HFFc6 (cell line): ENCODE measurements at regions not wholly inside any gene's neighbourhood (a gene's known extent, or its start where the extent isn't known, plus 50 kb on each side); places are given as distances from the start of the nearest gene placed in this dataset.

Source experiments
- DNase-seq: peaks from one replicate; pipeline ENCODE4 v3.0.0-alpha.2; 2018
- H3K27ac Mint-ChIP-seq: 2 replicates; pipeline ENCODE4 v1.8.0; 2020; ENCODE audit warnings: mild to moderate bottlenecking, mixed read lengths
- H3K27me3 Mint-ChIP-seq: 2 replicates; pipeline ENCODE4 v1.8.0; 2021; ENCODE audit warnings: mild to moderate bottlenecking, moderate library complexity, mixed read lengths; ENCODE audit not compliant: insufficient read depth
- H3K36me3 Mint-ChIP-seq: 2 replicates; pipeline ENCODE4 v1.8.0; 2021; ENCODE audit warnings: low read depth, mixed read lengths
- H3K4me1 Mint-ChIP-seq: 2 replicates; pipeline ENCODE4 v1.8.0; 2020; ENCODE audit warnings: low read depth, mixed read lengths
- H3K4me3 Mint-ChIP-seq: 2 replicates; pipeline ENCODE4 v1.8.0; 2020; ENCODE audit warnings: mild to moderate bottlenecking, moderate library complexity, mixed read lengths
- H3K9me3 Mint-ChIP-seq: 2 replicates; pipeline ENCODE4 v1.8.0; 2020; ENCODE audit warnings: mild to moderate bottlenecking, mixed read lengths
- CTCF ChIP-seq: fragments of 200-600 bp; sonication (generic); IDR thresholded peaks from 2 replicates; pipeline ENCODE4 v1.5.0; 2021; ENCODE audit warnings: antibody characterized with exemption, mild to moderate bottlenecking

DNA sequence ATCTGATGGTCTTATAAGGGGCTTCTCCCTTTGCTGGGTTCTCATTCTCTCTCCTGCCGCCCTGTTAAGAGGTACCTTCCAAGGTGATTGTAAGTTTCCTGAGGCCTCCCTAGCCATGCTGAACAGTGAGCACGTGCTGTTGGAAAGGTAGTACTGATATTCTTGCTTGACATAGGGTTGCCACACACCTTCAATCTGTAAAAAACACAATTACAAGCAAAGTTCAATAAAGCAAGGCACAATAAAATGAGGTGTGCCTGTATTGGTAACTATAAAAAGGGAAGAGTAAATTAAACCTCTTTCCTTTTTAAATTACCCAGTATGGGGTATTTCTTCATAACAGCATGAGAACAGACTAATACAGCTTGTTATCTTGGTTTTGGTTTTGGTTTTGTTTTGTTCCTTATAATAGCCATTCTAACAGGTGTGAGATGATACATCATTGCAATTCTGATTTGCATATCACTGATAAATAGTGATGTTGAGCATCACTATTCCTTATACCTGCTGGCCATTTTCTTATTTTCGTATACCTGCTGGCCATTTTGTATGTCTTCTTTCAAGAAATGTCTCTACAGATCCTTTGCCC, 164.9 kb upstream of the TRIM24 start:
- H3K27ac Mint-ChIP-seq: no peak overlapping the region
- no peak for TF ChIP-seq CTCF
- H3K4me3 Mint-ChIP-seq: no peak overlapping the region
- peaks cover 12% of the 10 kb centered on the region for H3K9me3 Mint-ChIP-seq
- no peaks in the 10 kb centered on the region for H3K36me3 Mint-ChIP-seq
- H3K27me3 Mint-ChIP-seq: no peaks in the 10 kb centered on the region; the same call in 1 of the 2 replicates
- no peaks in the 10 kb centered on the region for H3K4me1 Mint-ChIP-seq
- no peak for DNase-seq

DNA sequence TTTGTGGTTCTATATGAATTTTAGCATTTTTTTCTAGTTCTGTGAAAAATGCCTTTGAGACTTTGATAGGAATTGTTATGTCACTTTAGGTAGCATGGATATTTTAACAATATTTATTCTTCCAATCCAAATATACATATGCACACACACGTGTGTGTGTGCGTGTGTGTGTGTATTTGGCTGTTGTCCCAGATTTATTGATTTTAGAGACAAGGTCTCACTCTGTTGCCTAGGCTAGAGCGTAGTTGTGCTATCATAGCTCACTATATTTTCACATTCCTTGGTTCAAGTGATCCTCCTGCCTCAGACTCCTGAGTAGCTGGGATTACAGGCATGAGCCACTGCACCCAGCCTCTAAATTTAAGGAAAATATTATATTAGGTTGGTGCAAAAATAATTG, 162.5 kb upstream of the TRIM24 start:
- Mint-ChIP-seq H3K4me1 (no peaks in the 10 kb centered on the region), H3K27ac (no peak overlapping the region), H3K4me3 (no peak overlapping the region), H3K27me3 (no peaks in the 10 kb centered on the region; the same call in 1 of the 2 replicates), H3K36me3 (no peaks in the 10 kb centered on the region), H3K9me3 (peaks cover 9% of the 10 kb centered on the region; the same call in 1 of the 2 replicates)
- TF ChIP-seq CTCF: no peak
- no peak for DNase-seq

DNA sequence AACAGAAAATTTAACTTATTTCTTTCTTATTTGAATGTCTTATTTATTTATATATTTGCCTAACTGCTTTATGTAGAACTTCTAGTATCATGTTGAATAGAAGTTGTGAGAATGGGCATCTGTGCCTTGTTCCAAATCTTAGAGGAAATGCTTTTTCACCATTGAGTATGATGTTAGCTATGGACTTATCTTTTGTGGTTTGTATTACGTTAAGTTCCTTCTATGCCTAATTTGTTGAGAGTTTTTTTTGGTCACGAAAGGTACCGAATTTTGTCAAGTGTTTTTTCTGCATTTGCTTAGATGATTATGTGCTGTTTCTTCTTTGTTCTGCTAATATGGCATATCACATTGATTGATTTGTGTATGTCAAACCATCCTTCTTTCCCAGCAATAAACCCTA, 161.0 kb upstream of the TRIM24 start:
- Mint-ChIP-seq H3K4me1 (no peaks in the 10 kb centered on the region), H3K9me3 (peaks cover 9% of the 10 kb centered on the region; the same call in 1 of the 2 replicates), H3K27me3 (no peaks in the 10 kb centered on the region), H3K36me3 (no peaks in the 10 kb centered on the region), H3K4me3 (no peak overlapping the region), H3K27ac (no peak overlapping the region)
- no peak for TF ChIP-seq CTCF
- DNase-seq: no peak

DNA sequence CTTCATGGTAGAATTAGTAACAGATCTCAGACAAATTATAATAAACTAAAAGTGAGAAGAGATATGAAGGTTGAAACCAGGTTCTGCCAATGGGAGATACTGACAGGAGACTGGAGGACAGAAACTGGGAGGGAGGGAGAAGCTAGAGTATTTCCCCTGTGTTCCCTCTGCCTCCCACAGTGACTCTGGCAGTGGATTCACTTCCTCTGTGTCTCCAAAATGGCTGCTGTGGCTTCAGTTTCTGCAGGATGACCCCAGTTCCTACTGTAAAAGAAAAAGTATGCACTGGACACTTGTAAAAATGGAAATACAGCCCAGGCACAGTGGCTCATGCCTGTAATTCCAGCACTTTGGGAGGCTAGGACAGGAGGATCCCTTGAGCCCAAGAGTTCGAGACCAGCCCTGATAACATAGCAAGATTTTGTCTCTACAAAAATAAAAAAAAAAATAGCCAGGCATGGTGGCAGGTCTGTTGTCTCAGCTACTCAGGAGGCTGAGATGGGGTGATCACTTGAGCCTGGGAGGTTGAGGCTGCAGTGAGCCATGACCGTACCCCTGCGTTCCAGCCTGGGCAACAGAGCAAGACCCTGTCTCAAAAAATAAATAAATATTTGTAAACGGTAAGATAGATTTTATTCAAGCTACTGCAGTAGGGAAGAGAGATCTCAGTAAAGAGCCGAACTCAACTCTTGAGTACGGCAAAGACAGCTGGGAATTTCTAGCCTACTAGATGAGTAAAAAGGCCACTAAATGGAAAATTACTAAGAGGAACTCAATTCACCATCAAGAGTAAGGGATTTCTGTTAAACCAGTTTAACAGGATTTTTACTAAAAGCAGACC, 156.6 kb upstream of the TRIM24 start:
- no peak for DNase-seq
- H3K27me3 Mint-ChIP-seq: no peaks in the 10 kb centered on the region
- no peak for TF ChIP-seq CTCF
- H3K27ac Mint-ChIP-seq: no peak overlapping the region
- H3K9me3 Mint-ChIP-seq: peaks cover 11% of the 10 kb centered on the region; the same call in 1 of the 2 replicates
- no peaks in the 10 kb centered on the region for H3K4me1 Mint-ChIP-seq
- H3K36me3 Mint-ChIP-seq: no peaks in the 10 kb centered on the region
- no peak overlapping the region for H3K4me3 Mint-ChIP-seq

DNA sequence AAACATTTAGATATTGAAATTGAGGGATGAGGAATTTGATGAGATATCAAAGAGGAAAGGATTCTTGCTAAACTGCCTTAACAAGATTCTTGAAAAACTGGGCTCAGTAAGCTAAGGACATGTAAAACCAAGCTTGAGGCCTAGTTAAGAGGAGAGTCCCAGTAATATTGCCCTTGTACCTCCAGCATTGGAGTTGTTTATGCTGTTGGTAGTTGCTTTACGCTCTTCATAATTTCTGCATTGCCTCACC, 156.1 kb upstream of the TRIM24 start:
- no peak for TF ChIP-seq CTCF
- Mint-ChIP-seq H3K4me3 (no peak overlapping the region), H3K36me3 (no peaks in the 10 kb centered on the region), H3K27ac (no peak overlapping the region), H3K27me3 (no peaks in the 10 kb centered on the region; the same call in 1 of the 2 replicates), H3K9me3 (peaks cover 11% of the 10 kb centered on the region; the same call in 1 of the 2 replicates), H3K4me1 (no peaks in the 10 kb centered on the region)
- no peak for DNase-seq
